Activated naive CD4-positive, alpha-beta T cell treated with anti-CD3 and anti-CD28 coated beads, Interleukin-2, amount 10 ng/mL, durations not matched to agents 7 days and 5 days (primary cell): ENCODE measurements at regions not wholly inside any gene's neighbourhood (a gene's known extent, or its start where the extent isn't known, plus 50 kb on each side); places are given as distances from the start of the nearest gene placed in this dataset.

ENCODE experiments used
- CTCF ChIA-PET: fragments of 350-600 bp; sonication (Branson Sonifier 250); formaldehyde crosslinking; loops from one replicate; lab custom pipeline; 2021; ENCODE audit warnings: antibody characterized with exemption; lab: Charles Lee
- DNase-seq: peaks from one replicate; pipeline ENCODE4 v3.0.0-alpha.2; 2020
- H3K27ac Mint-ChIP-seq: one replicate; pipeline ENCODE4 v1.8.0; 2021; ENCODE audit warnings: mild to moderate bottlenecking, moderate library complexity, mixed read lengths
- H3K27me3 Mint-ChIP-seq: one replicate; pipeline ENCODE4 v1.8.0; 2021; ENCODE audit warnings: mild to moderate bottlenecking, mixed read lengths
- H3K36me3 Mint-ChIP-seq: one replicate; pipeline ENCODE4 v1.8.0; 2021; ENCODE audit warnings: mixed read lengths
- H3K4me1 Mint-ChIP-seq: one replicate; pipeline ENCODE4 v1.8.0; 2021; ENCODE audit warnings: mixed read lengths
- H3K4me3 Mint-ChIP-seq: one replicate; pipeline ENCODE4 v1.8.0; 2021; ENCODE audit warnings: mild to moderate bottlenecking, moderate library complexity, mixed read lengths
- H3K9me3 Mint-ChIP-seq: one replicate; pipeline ENCODE4 v1.8.0; 2021; ENCODE audit warnings: mixed read lengths

GRCh38 chr12:71237128-71237527 is 79.3 kb upstream of the TSPAN8 start:
- Mint-ChIP-seq H3K36me3 (no peaks in the 10 kb centered on the region), H3K27me3 (no peaks in the 10 kb centered on the region), H3K4me1 (no peaks in the 10 kb centered on the region), H3K9me3 (no peaks in the 10 kb centered on the region), H3K27ac (no peak overlapping the region), H3K4me3 (no peak overlapping the region)
- DNase-seq: no peak
- CTCF ChIA-PET: no interaction called here

- Mint-ChIP-seq H3K27ac (no peak overlapping the region), H3K27me3 (no peaks in the 10 kb centered on the region), H3K4me1 (no peaks in the 10 kb centered on the region)
Measured at GRCh38 chr12:71236133-71236660, 78.4 kb upstream of the TSPAN8 start.

GRCh38 chr12:71233083-71233482 is 75.3 kb upstream of the TSPAN8 start:
- no peak for DNase-seq
- Mint-ChIP-seq H3K4me3 (no peak overlapping the region), H3K36me3 (no peaks in the 10 kb centered on the region), H3K27me3 (no peaks in the 10 kb centered on the region), H3K27ac (no peak overlapping the region), H3K9me3 (no peaks in the 10 kb centered on the region), H3K4me1 (no peaks in the 10 kb centered on the region)
- CTCF ChIA-PET: no interaction called here

More at GRCh38 chr12:71236133-71236660, 78.4 kb upstream of the TSPAN8 start:
- H3K9me3 Mint-ChIP-seq: no peaks in the 10 kb centered on the region
- CTCF ChIA-PET: no interaction called here
- H3K4me3 Mint-ChIP-seq: no peak overlapping the region
- H3K36me3 Mint-ChIP-seq: no peaks in the 10 kb centered on the region
- DNase-seq: no peak

- H3K36me3 Mint-ChIP-seq: no peaks in the 10 kb centered on the region
- H3K27ac Mint-ChIP-seq: no peak overlapping the region
- no peak for DNase-seq
- no peaks in the 10 kb centered on the region for H3K27me3 Mint-ChIP-seq
- CTCF ChIA-PET: no interaction called here
- no peaks in the 10 kb centered on the region for H3K4me1 Mint-ChIP-seq
- no peaks in the 10 kb centered on the region for H3K9me3 Mint-ChIP-seq
- no peak overlapping the region for H3K4me3 Mint-ChIP-seq
Measured at GRCh38 chr12:71230542-71230941, 72.7 kb upstream of the TSPAN8 start.

GRCh38 chr12:71223139-71223538 is 65.3 kb upstream of the TSPAN8 start:
- Mint-ChIP-seq H3K36me3 (no peaks in the 10 kb centered on the region), H3K4me3 (no peak overlapping the region), H3K27me3 (no peaks in the 10 kb centered on the region), H3K4me1 (no peaks in the 10 kb centered on the region), H3K9me3 (no peaks in the 10 kb centered on the region), H3K27ac (no peak overlapping the region)
- CTCF ChIA-PET: no interaction called here
- no peak for DNase-seq

- no peaks in the 10 kb centered on the region for H3K27me3 Mint-ChIP-seq
- CTCF ChIA-PET: no interaction called here
- no peaks in the 10 kb centered on the region for H3K36me3 Mint-ChIP-seq
- DNase-seq: no peak
- H3K27ac Mint-ChIP-seq: no peak overlapping the region
- H3K4me3 Mint-ChIP-seq: no peak overlapping the region
- H3K4me1 Mint-ChIP-seq: no peaks in the 10 kb centered on the region
- no peaks in the 10 kb centered on the region for H3K9me3 Mint-ChIP-seq
Measured at GRCh38 chr12:71222436-71222835, 64.6 kb upstream of the TSPAN8 start.

GRCh38 chr12:71220260-71220659 is 62.5 kb upstream of the TSPAN8 start:
- H3K9me3 Mint-ChIP-seq: no peaks in the 10 kb centered on the region
- DNase-seq: no peak
- no peaks in the 10 kb centered on the region for H3K27me3 Mint-ChIP-seq
- H3K4me1 Mint-ChIP-seq: no peaks in the 10 kb centered on the region
- no peak overlapping the region for H3K4me3 Mint-ChIP-seq
- CTCF ChIA-PET: no interaction called here
- H3K27ac Mint-ChIP-seq: no peak overlapping the region
- H3K36me3 Mint-ChIP-seq: no peaks in the 10 kb centered on the region

GRCh38 chr12:71219224-71219623 is 61.4 kb upstream of the TSPAN8 start:
- Mint-ChIP-seq H3K27me3 (no peaks in the 10 kb centered on the region), H3K9me3 (no peaks in the 10 kb centered on the region), H3K36me3 (no peaks in the 10 kb centered on the region), H3K4me1 (no peaks in the 10 kb centered on the region), H3K4me3 (no peak overlapping the region), H3K27ac (no peak overlapping the region)
- no peak for DNase-seq
- CTCF ChIA-PET: no interaction called here

GRCh38 chr12:71218616-71219015 is 60.8 kb upstream of the TSPAN8 start:
- Mint-ChIP-seq H3K9me3 (no peaks in the 10 kb centered on the region), H3K4me1 (no peaks in the 10 kb centered on the region), H3K27ac (no peak overlapping the region), H3K27me3 (no peaks in the 10 kb centered on the region), H3K36me3 (no peaks in the 10 kb centered on the region), H3K4me3 (no peak overlapping the region)
- CTCF ChIA-PET: interaction anchor here (0.6 kb wide), 1 partner anchor 250 kb away, joined by 4 read pairs; no protein-coding TSS in a partner anchor
- no peak for DNase-seq

- no peak for DNase-seq
- H3K36me3 Mint-ChIP-seq: no peaks in the 10 kb centered on the region
- CTCF ChIA-PET: no interaction called here
- H3K27me3 Mint-ChIP-seq: no peaks in the 10 kb centered on the region
- H3K9me3 Mint-ChIP-seq: no peaks in the 10 kb centered on the region
- H3K4me3 Mint-ChIP-seq: no peak overlapping the region
- H3K27ac Mint-ChIP-seq: no peak overlapping the region
- H3K4me1 Mint-ChIP-seq: no peaks in the 10 kb centered on the region
Measured at GRCh38 chr12:71216725-71217579, 59.2 kb upstream of the TSPAN8 start.

GRCh38 chr12:71214511-71215285 is 56.9 kb upstream of the TSPAN8 start:
- Mint-ChIP-seq H3K4me3 (no peak overlapping the region), H3K9me3 (no peaks in the 10 kb centered on the region), H3K36me3 (no peaks in the 10 kb centered on the region), H3K27me3 (no peaks in the 10 kb centered on the region), H3K27ac (no peak overlapping the region), H3K4me1 (no peaks in the 10 kb centered on the region)
- CTCF ChIA-PET: interaction anchor here (0.7 kb wide), 1 partner anchor 11 kb away, joined by 3 read pairs; no protein-coding TSS in a partner anchor
- DNase-seq: no peak

- no peaks in the 10 kb centered on the region for H3K4me1 Mint-ChIP-seq
- no peaks in the 10 kb centered on the region for H3K9me3 Mint-ChIP-seq
- H3K27ac Mint-ChIP-seq: no peak overlapping the region
- no peaks in the 10 kb centered on the region for H3K27me3 Mint-ChIP-seq
- no peak overlapping the region for H3K4me3 Mint-ChIP-seq
- H3K36me3 Mint-ChIP-seq: no peaks in the 10 kb centered on the region
- DNase-seq: no peak
- CTCF ChIA-PET: no interaction called here
Measured at GRCh38 chr12:71208053-71208685, 50.4 kb upstream of the TSPAN8 start.
